ENCODE measurements at regions not wholly inside any gene's neighbourhood (a gene's known extent, or its start where the extent isn't known, plus 50 kb on each side); places are given as distances from the start of the nearest gene placed in this dataset.

DNA sequence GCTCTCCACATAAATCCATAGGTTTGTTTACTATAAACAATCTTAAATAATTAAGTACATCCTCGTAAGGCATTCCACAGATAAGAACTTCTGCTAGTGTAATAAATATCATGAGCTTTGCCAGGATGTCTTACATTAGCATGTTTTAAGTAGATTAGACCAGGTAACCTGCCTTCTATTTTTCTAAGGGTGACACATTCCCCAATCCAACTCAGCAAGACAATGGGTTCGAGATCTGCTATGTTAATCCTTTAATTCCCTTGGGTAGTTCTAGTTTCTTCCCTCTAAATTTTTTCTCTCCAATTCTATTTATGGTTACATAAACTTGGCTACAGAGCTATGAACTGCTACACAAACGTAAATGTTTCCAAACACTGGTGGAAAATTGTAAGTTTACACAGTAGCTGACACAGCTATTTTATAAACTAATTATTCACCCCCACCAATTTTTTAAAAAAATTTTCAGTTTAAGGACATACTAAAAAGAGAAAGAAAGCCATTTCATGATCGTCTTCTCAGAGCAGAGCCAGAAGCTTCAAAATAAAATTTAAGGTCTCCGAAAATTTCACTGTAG lies 386.5 kb upstream of the SLC39A10 start:
- TF ChIP-seq, protein P1, sequence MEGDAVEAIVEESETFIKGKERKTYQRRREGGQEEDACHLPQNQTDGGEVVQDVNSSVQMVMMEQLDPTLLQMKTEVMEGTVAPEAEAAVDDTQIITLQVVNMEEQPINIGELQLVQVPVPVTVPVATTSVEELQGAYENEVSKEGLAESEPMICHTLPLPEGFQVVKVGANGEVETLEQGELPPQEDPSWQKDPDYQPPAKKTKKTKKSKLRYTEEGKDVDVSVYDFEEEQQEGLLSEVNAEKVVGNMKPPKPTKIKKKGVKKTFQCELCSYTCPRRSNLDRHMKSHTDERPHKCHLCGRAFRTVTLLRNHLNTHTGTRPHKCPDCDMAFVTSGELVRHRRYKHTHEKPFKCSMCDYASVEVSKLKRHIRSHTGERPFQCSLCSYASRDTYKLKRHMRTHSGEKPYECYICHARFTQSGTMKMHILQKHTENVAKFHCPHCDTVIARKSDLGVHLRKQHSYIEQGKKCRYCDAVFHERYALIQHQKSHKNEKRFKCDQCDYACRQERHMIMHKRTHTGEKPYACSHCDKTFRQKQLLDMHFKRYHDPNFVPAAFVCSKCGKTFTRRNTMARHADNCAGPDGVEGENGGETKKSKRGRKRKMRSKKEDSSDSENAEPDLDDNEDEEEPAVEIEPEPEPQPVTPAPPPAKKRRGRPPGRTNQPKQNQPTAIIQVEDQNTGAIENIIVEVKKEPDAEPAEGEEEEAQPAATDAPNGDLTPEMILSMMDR (IDR thresholded peaks at IDR 0.05; ENCODE audit: low read depth, low read length), result no peak
- no peak for TF ChIP-seq EZH2phosphoT487 (IDR thresholded peaks at IDR 0.05; ENCODE audit: low read depth)
